ENCODE measurements at regions not wholly inside any gene's neighbourhood (a gene's known extent, or its start where the extent isn't known, plus 50 kb on each side); places are given as distances from the start of the nearest gene placed in this dataset.

GRCh38 chr1:229210844-229211243, 60.1 kb upstream of the RAB4A start:
- intact Hi-C loops (cut with micrococcal nuclease): no loop called here
- no peaks in the 10 kb centered on the region for H3K4me1 Mint-ChIP-seq
- POLR2A ChIA-PET: no interaction called here
- CTCF ChIA-PET: no interaction called here
- DNase-seq (no peak), ATAC-seq (ENCODE audit: low read depth) (no peak)
- no peak overlapping the region for H3K4me3 Mint-ChIP-seq
- H3K27ac Mint-ChIP-seq: no peak overlapping the region
- H3K27me3 Mint-ChIP-seq: peaks cover 13% of the 10 kb centered on the region
- no peaks in the 10 kb centered on the region for H3K9me3 Mint-ChIP-seq
- TF ChIP-seq CTCF (IDR thresholded peaks at IDR 0.05): no peak
- no peaks in the 10 kb centered on the region for H3K36me3 Mint-ChIP-seq (ENCODE audit: low read depth)

- TF ChIP-seq CTCF (IDR thresholded peaks at IDR 0.05): no peak
- no peak for ATAC-seq (ENCODE audit: low read depth)
- no peaks in the 10 kb centered on the region for H3K9me3 Mint-ChIP-seq
- DNase-seq: no peak
- H3K4me3 Mint-ChIP-seq: no peak overlapping the region
- peaks cover 17% of the 10 kb centered on the region for H3K27me3 Mint-ChIP-seq
- no peaks in the 10 kb centered on the region for H3K36me3 Mint-ChIP-seq (ENCODE audit: low read depth)
- H3K4me1 Mint-ChIP-seq: no peaks in the 10 kb centered on the region
- intact Hi-C loops (cut with micrococcal nuclease): no loop called here
- no peak overlapping the region for H3K27ac Mint-ChIP-seq
- ChIA-PET CTCF (no interaction called here), POLR2A (no interaction called here)
Measured at GRCh38 chr1:229213797-229214196, 57.1 kb upstream of the RAB4A start.

GRCh38 chr1:229217716-229218115, 53.2 kb upstream of the RAB4A start:
- Mint-ChIP-seq H3K4me1 (no peaks in the 10 kb centered on the region), H3K36me3 (ENCODE audit: low read depth) (no peaks in the 10 kb centered on the region), H3K27ac (no peak overlapping the region), H3K4me3 (no peak overlapping the region), H3K9me3 (no peaks in the 10 kb centered on the region), H3K27me3 (peaks cover 14% of the 10 kb centered on the region)
- ATAC-seq (ENCODE audit: low read depth): no peak
- ChIA-PET POLR2A (no interaction called here), CTCF (no interaction called here)
- TF ChIP-seq CTCF (IDR thresholded peaks at IDR 0.05): no peak
- intact Hi-C loops (cut with micrococcal nuclease): no loop called here
- DNase-seq: no peak

GRCh38 chr1:229218612-229219025, 52.3 kb upstream of the RAB4A start:
- no peaks in the 10 kb centered on the region for H3K4me1 Mint-ChIP-seq
- no peaks in the 10 kb centered on the region for H3K9me3 Mint-ChIP-seq
- no peaks in the 10 kb centered on the region for H3K36me3 Mint-ChIP-seq (ENCODE audit: low read depth)
- ChIA-PET CTCF (interaction anchor here (0.9 kb wide), 1 partner anchor 9 kb away, joined by 5 read pairs; no protein-coding TSS in a partner anchor), POLR2A (no interaction called here)
- H3K27ac Mint-ChIP-seq: no peak overlapping the region
- H3K4me3 Mint-ChIP-seq: no peak overlapping the region
- no peak for TF ChIP-seq CTCF (IDR thresholded peaks at IDR 0.05)
- DNase-seq (no peak), ATAC-seq (ENCODE audit: low read depth) (no peak)
- intact Hi-C loops (cut with micrococcal nuclease): no loop called here
- H3K27me3 Mint-ChIP-seq: peaks cover 8% of the 10 kb centered on the region

- DNase-seq (no peak), ATAC-seq (ENCODE audit: low read depth) (no peak)
- TF ChIP-seq CTCF (IDR thresholded peaks at IDR 0.05): no peak
- intact Hi-C loops (cut with micrococcal nuclease): loop anchor here (10.0 kb wide), 1 partner anchor 1736 kb away; no protein-coding TSS in a partner anchor
- no peaks in the 10 kb centered on the region for H3K9me3 Mint-ChIP-seq
- H3K4me3 Mint-ChIP-seq: no peak overlapping the region
- H3K27ac Mint-ChIP-seq: no peak overlapping the region
- H3K36me3 Mint-ChIP-seq (ENCODE audit: low read depth): no peaks in the 10 kb centered on the region
- peaks cover 7% of the 10 kb centered on the region for H3K27me3 Mint-ChIP-seq
- CTCF ChIA-PET: no interaction called here
- no peaks in the 10 kb centered on the region for H3K4me1 Mint-ChIP-seq
- POLR2A ChIA-PET: no interaction called here
Measured at GRCh38 chr1:229220163-229220846, 50.6 kb upstream of the RAB4A start.

Data from activated B cell treated with CpG ODN at 0.5 μM for 24 hours (primary cell).